ENCODE measurements at regions not wholly inside any gene's neighbourhood (a gene's known extent, or its start where the extent isn't known, plus 50 kb on each side); places are given as distances from the start of the nearest gene placed in this dataset.

GRCh38 chr20:50363479-50363878 is 146.7 kb upstream of the PTPN1 start:
- no peak for DNase-seq

- DNase-seq, result no peak
Measured at GRCh38 chr20:50364542-50364941, 145.6 kb upstream of the PTPN1 start.

- DNase-seq, result peak; percentile 70
Measured at GRCh38 chr20:50366270-50367103, 143.7 kb upstream of the PTPN1 start.

GRCh38 chr20:50367104-50367674 is 143.0 kb upstream of the PTPN1 start:
- DNase-seq, result no peak

GRCh38 chr20:50367739-50368375 is 142.3 kb upstream of the PTPN1 start:
- DNase-seq, result no peak

GRCh38 chr20:50368386-50368785 is 141.8 kb upstream of the PTPN1 start:
- no peak for DNase-seq

- no peak for DNase-seq
Measured at GRCh38 chr20:50368813-50369224, 141.4 kb upstream of the PTPN1 start.

GRCh38 chr20:50369225-50370035 is 140.8 kb upstream of the PTPN1 start:
- DNase-seq, result peak; percentile 73

- no peak for DNase-seq
Measured at GRCh38 chr20:50370036-50370566, 140.1 kb upstream of the PTPN1 start.

GRCh38 chr20:50371878-50372769 is 138.1 kb upstream of the PTPN1 start:
- no peak for DNase-seq

- no peak for DNase-seq
Measured at GRCh38 chr20:50372770-50373088, 137.5 kb upstream of the PTPN1 start.

GRCh38 chr20:50373674-50374286 is 136.4 kb upstream of the PTPN1 start:
- no peak for DNase-seq

GRCh38 chr20:50374541-50375078 is 135.6 kb upstream of the PTPN1 start:
- no peak for DNase-seq

- DNase-seq, result no peak
Measured at GRCh38 chr20:50376179-50376887, 133.8 kb upstream of the PTPN1 start.

- no peak for DNase-seq
Measured at GRCh38 chr20:50376888-50377459, 133.2 kb upstream of the PTPN1 start.

GRCh38 chr20:50378170-50379000 is 131.8 kb upstream of the PTPN1 start:
- DNase-seq, result no peak

GRCh38 chr20:50379049-50379990 is 130.9 kb upstream of the PTPN1 start:
- DNase-seq, result no peak

Data from NCI-H774 (cell line).